ENCODE measurements at regions not wholly inside any gene's neighbourhood (a gene's known extent, or its start where the extent isn't known, plus 50 kb on each side); places are given as distances from the start of the nearest gene placed in this dataset.

GRCh38 chr2:117057016-117057415 lies 757.5 kb upstream of the DDX18 start:
- no peaks in the 10 kb centered on the region for H3K36me3 ChIP-seq (ENCODE audit: control insufficient read depth in 1 of 2, insufficient read depth in 2 of 2, low read length in 2 of 2)
- H3K79me2 ChIP-seq (ENCODE audit: insufficient read depth, low read length), result no peaks in the 10 kb centered on the region
- H3K4me3 ChIP-seq (replicated peaks in 1 of 2; ENCODE audit: low read depth in 1 of 2, low read length in 2 of 2), result no peak overlapping the region
- no peak overlapping the region for H3K9ac ChIP-seq (ENCODE audit: low read length)
- ChIA-PET CTCF (no interaction called here), POLR2A (no interaction called here), RAD21 (ENCODE audit: low non-redundant PET in 1 of 2, low total read pairs in 2 of 2, uncharacterized antibody in 2 of 2, unreplicated experiment in 2 of 2) (no interaction called here)
- no peak overlapping the region for H3K27ac ChIP-seq (ENCODE audit: low read depth, low read length)
- H3K4me1 ChIP-seq (ENCODE audit: control insufficient read depth in 1 of 2, insufficient read depth in 2 of 2, low read length in 2 of 2), result no peaks in the 10 kb centered on the region
- TF ChIP-seq REST (IDR thresholded peaks at IDR 0.05; ENCODE audit: low read depth) (no peak), ZBTB33 (IDR thresholded peaks at IDR 0.05; ENCODE audit: extremely low read depth, insufficient replicate concordance, low read length) (no peak), SIN3A (IDR thresholded peaks at IDR 0.05; ENCODE audit: low read depth) (no peak), SP1 (IDR thresholded peaks at IDR 0.05; ENCODE audit: low read depth) (no peak), TCF7L2 (IDR thresholded peaks at IDR 0.05; ENCODE audit: borderline replicate concordance, extremely low read depth, insufficient read depth, insufficient read length) (no peak), ATF3 (IDR thresholded peaks at IDR 0.05) (no peak), POLR2A (IDR thresholded peaks at IDR 0.05; ENCODE audit: borderline replicate concordance, extremely low read depth, insufficient read depth, insufficient read length) (no peak)
- H3K9me3 ChIP-seq (ENCODE audit: control insufficient read depth in 1 of 2, insufficient read depth in 1 of 2, low read depth in 1 of 2, low read length in 2 of 2), result peaks cover 7 to 9% of the 10 kb centered on the region in 2 experiments; a peak in 2 of 4 replicates
- intact Hi-C loops (cut with micrococcal nuclease), result no loop called here
- ATAC-seq (no peak), DNase-seq (ENCODE audit: low read depth, low spot score) (no peak)
- no peaks in the 10 kb centered on the region for H3K27me3 ChIP-seq (ENCODE audit: insufficient read depth, low read length)
- no peaks in the 10 kb centered on the region for H3K9me2 ChIP-seq (ENCODE audit: insufficient read depth)
- H2AFZ ChIP-seq (ENCODE audit: low read depth, low read length, poor library complexity, severe bottlenecking), result no peak overlapping the region
- H3K4me2 ChIP-seq (ENCODE audit: low read length), result no peak overlapping the region
- H4K20me1 ChIP-seq (ENCODE audit: insufficient read depth), result no peaks in the 10 kb centered on the region
- no TSS peak for BruUV-seq (replicated peaks)
